H9 (cell line): ENCODE measurements at regions not wholly inside any gene's neighbourhood (a gene's known extent, or its start where the extent isn't known, plus 50 kb on each side); places are given as distances from the start of the nearest gene placed in this dataset.

Experiments used
- DNase-seq: peaks from one replicate; pipeline ENCODE4 v3.0.0-alpha.2; 2017
- H2AFZ ChIP-seq: one replicate; pipeline ENCODE4 v1.6.1; 2013; ENCODE audit warnings: mild to moderate bottlenecking, low read length, control low read depth, moderate library complexity
- H2AK5ac ChIP-seq: 2 replicates; pipeline ENCODE4 v1.6.1; 2013; ENCODE audit warnings: low read length, control low read depth, mixed read lengths; ENCODE audit not compliant: insufficient read length
- H2BK120ac ChIP-seq: one replicate; pipeline ENCODE4 v1.6.1; 2013; ENCODE audit warnings: low read depth, mild to moderate bottlenecking, low read length, control low read depth, inconsistent platforms; ENCODE audit not compliant: poor library complexity, severe bottlenecking
- H2BK12ac ChIP-seq: 2 replicates; pipeline ENCODE4 v1.6.1; 2013; ENCODE audit warnings: low read length, control low read depth, mixed read lengths, low read depth; ENCODE audit not compliant: insufficient read length
- H2BK15ac ChIP-seq: 2 replicates; pipeline ENCODE4 v1.6.1; 2013; ENCODE audit warnings: low read depth, low read length, control low read depth
- H2BK20ac ChIP-seq: one replicate; pipeline ENCODE4 v1.6.1; 2013; ENCODE audit warnings: low read depth, mild to moderate bottlenecking, low read length, control low read depth, inconsistent platforms; ENCODE audit not compliant: poor library complexity, severe bottlenecking
- H2BK5ac ChIP-seq: 2 replicates; pipeline ENCODE4 v1.6.1; 2013; ENCODE audit warnings: low read length, control low read depth, mixed read lengths; ENCODE audit not compliant: insufficient read length
- H3K14ac ChIP-seq: 2 replicates; pipeline ENCODE4 v1.6.1; 2013; ENCODE audit warnings: low read length, control low read depth; ENCODE audit not compliant: insufficient read depth
- H3K18ac ChIP-seq: 2 replicates; pipeline ENCODE4 v1.6.1; 2013; ENCODE audit warnings: low read depth, mild to moderate bottlenecking, mixed read lengths, low read length, control low read depth; ENCODE audit not compliant: insufficient read length
- H3K23ac ChIP-seq: 2 replicates; pipeline ENCODE4 v1.6.1; 2013; ENCODE audit warnings: low read length, control low read depth, mixed read lengths, low read depth; ENCODE audit not compliant: insufficient read length
- H3K23me2 ChIP-seq: 2 replicates; pipeline ENCODE4 v1.6.1; 2013; ENCODE audit warnings: low read depth, mild to moderate bottlenecking, mixed read lengths, low read length, control low read depth; ENCODE audit not compliant: insufficient read length, poor library complexity, severe bottlenecking
- H3K27ac ChIP-seq: 2 replicates; pipeline ENCODE4 v1.5.1; 2013; ENCODE audit warnings: low read length, control low read depth, mixed read lengths, low read depth; ENCODE audit not compliant: insufficient read length
- H3K27me3 ChIP-seq: 2 replicates; pipeline ENCODE4 v1.6.1; 2013; ENCODE audit warnings: low read length, control low read depth, inconsistent platforms; ENCODE audit not compliant: insufficient read depth
- H3K4ac ChIP-seq: 2 replicates; pipeline ENCODE4 v1.6.1; 2013; ENCODE audit warnings: low read depth, mild to moderate bottlenecking, control low read depth, inconsistent platforms, low read length, moderate library complexity
- H3K4me1 ChIP-seq: 2 replicates; pipeline ENCODE4 v1.6.1; 2013; ENCODE audit warnings: low read length, control low read depth, inconsistent platforms; ENCODE audit not compliant: insufficient read depth
- H3K4me2 ChIP-seq: 2 replicates; pipeline ENCODE4 v1.6.1; 2013; ENCODE audit warnings: low read length, control low read depth, mixed read lengths; ENCODE audit not compliant: insufficient read length, insufficient read depth
- H3K56ac ChIP-seq: 2 replicates; pipeline ENCODE4 v1.6.1; 2013; ENCODE audit warnings: low read depth, mild to moderate bottlenecking, mixed read lengths, low read length, control low read depth; ENCODE audit not compliant: insufficient read length
- H3K79me1 ChIP-seq: 2 replicates; pipeline ENCODE4 v1.6.1; 2013; ENCODE audit warnings: low read depth, mild to moderate bottlenecking, moderate library complexity, low read length, control low read depth, inconsistent platforms; ENCODE audit not compliant: insufficient read depth, poor library complexity, severe bottlenecking
- H3K79me2 ChIP-seq: 2 replicates; pipeline ENCODE4 v1.6.1; 2013; ENCODE audit warnings: low read length, control low read depth, inconsistent platforms; ENCODE audit not compliant: insufficient read depth
- H3K9ac ChIP-seq: 2 replicates; pipeline ENCODE4 v1.6.1; 2013; ENCODE audit warnings: low read length, control low read depth, mixed read lengths; ENCODE audit not compliant: insufficient read length; ENCODE audit errors: extremely low read depth
- H3K9me3 ChIP-seq: one replicate; pipeline ENCODE4 v1.6.1; 2013; ENCODE audit warnings: low read depth, low read length, inconsistent platforms; ENCODE audit not compliant: control insufficient read depth
- H3T11ph ChIP-seq: one replicate; pipeline ENCODE4 v1.6.1; 2013; ENCODE audit warnings: mild to moderate bottlenecking, low read length, control low read depth, inconsistent platforms
- H4K20me1 ChIP-seq: one replicate; pipeline ENCODE4 v1.6.1; 2013; ENCODE audit not compliant: control insufficient read depth, insufficient read length, insufficient read depth
- H4K5ac ChIP-seq: 2 replicates; pipeline ENCODE4 v1.6.1; 2013; ENCODE audit warnings: low read depth, mild to moderate bottlenecking, mixed read lengths, low read length, control low read depth; ENCODE audit not compliant: insufficient read length
- H4K8ac ChIP-seq: replicated peaks from 2 replicates; pipeline ENCODE4 v1.6.1; 2013; ENCODE audit warnings: low read length, control low read depth, mixed read lengths, low read depth; ENCODE audit not compliant: insufficient read length
- H4K91ac ChIP-seq: 2 replicates; pipeline ENCODE4 v1.6.1; 2013; ENCODE audit warnings: low read depth, mild to moderate bottlenecking, moderate library complexity, mixed read lengths, low read length, control low read depth; ENCODE audit not compliant: insufficient read length
- H3K27ac Mint-ChIP-seq, 3 experiments: 2 replicates in 2 of 3; 3 replicates in 1 of 3; pipeline ENCODE4 v1.8.0; 2020 to 2021; ENCODE audit warnings: mixed read lengths in 3 of 3, mild to moderate bottlenecking in 1 of 3, moderate library complexity in 1 of 3
- H3K27me3 Mint-ChIP-seq: 2 replicates; pipeline ENCODE4 v1.8.0; 2021; ENCODE audit warnings: low read depth, mild to moderate bottlenecking, moderate library complexity, mixed read lengths
- H3K36me3 Mint-ChIP-seq, 3 experiments: 2 replicates in 2 of 3; 3 replicates in 1 of 3; pipeline ENCODE4 v1.8.0; 2020 to 2021; ENCODE audit warnings: low read depth in 3 of 3, mixed read lengths in 3 of 3; ENCODE audit not compliant: insufficient read depth in 1 of 3
- H3K4me1 Mint-ChIP-seq, 2 experiments: 2 replicates each; pipeline ENCODE4 v1.8.0; 2020; ENCODE audit warnings: mixed read lengths in 2 of 2
- H3K4me3 Mint-ChIP-seq, 2 experiments: 2 replicates in 1 of 2; 3 replicates in 1 of 2; pipeline ENCODE4 v1.8.0; 2020 to 2021; ENCODE audit warnings: mild to moderate bottlenecking in 2 of 2, mixed read lengths in 2 of 2, moderate library complexity in 1 of 2
- H3K9me3 Mint-ChIP-seq, 2 experiments: 2 replicates in 1 of 2; 3 replicates in 1 of 2; pipeline ENCODE4 v1.8.0; 2020; ENCODE audit warnings: mild to moderate bottlenecking in 2 of 2, mixed read lengths in 2 of 2, moderate library complexity in 1 of 2
- WGBS: extraction: QIAGEN DNeasy Blood & Tissue Kit; methylation state at CpG from one replicate; pipeline ENCODE4 v1.1.7; 2013; ENCODE audit warnings: missing lambda C conversion rate, low lambda C conversion rate, mixed read lengths; ENCODE audit not compliant: insufficient read length; ENCODE audit errors: extremely low coverage; 5-methylcytosine and 5-hydroxymethylcytosine counted together
- TF ChIP-seq, protein P1 (sequence below): fragments of 200-600 bp; sonication (generic); conservative IDR thresholded peaks from 3 replicates; pipeline ENCODE4 v1.8.0; 2021; ENCODE audit warnings: antibody characterized with exemption, mild to moderate bottlenecking

DNA sequence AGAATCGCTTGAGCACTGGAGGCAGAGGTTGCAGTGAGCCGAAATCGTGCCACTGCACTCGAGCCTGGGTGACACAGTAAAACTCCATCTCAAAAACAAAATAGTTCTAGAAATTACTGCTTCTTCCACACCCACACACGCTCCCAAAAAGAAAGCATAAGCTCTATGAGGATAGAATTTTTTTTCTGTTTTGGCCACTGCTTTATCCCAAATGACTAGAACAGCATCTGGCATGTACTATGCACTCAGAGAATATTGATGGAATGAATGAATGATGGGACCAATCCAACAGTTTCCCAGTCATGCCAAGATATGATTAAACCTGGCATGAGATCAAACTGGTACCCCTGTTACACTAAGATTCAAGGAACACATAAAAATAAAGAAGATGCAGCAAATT lies 455.4 kb upstream of the CHAC2 start:
- H3K4me3 Mint-ChIP-seq, result no peak overlapping the region
- no CpG with 5 or more reads among the region's 5 CpGs for WGBS
- no peak overlapping the region for H3K4ac ChIP-seq
- no peaks in the 10 kb centered on the region for H3K27me3 ChIP-seq
- H2AFZ ChIP-seq, result no peak overlapping the region
- no peaks in the 10 kb centered on the region for H3K36me3 Mint-ChIP-seq
- H3K14ac ChIP-seq, result no peak overlapping the region
- TF ChIP-seq, protein P1, sequence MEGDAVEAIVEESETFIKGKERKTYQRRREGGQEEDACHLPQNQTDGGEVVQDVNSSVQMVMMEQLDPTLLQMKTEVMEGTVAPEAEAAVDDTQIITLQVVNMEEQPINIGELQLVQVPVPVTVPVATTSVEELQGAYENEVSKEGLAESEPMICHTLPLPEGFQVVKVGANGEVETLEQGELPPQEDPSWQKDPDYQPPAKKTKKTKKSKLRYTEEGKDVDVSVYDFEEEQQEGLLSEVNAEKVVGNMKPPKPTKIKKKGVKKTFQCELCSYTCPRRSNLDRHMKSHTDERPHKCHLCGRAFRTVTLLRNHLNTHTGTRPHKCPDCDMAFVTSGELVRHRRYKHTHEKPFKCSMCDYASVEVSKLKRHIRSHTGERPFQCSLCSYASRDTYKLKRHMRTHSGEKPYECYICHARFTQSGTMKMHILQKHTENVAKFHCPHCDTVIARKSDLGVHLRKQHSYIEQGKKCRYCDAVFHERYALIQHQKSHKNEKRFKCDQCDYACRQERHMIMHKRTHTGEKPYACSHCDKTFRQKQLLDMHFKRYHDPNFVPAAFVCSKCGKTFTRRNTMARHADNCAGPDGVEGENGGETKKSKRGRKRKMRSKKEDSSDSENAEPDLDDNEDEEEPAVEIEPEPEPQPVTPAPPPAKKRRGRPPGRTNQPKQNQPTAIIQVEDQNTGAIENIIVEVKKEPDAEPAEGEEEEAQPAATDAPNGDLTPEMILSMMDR, result no peak
- H4K8ac ChIP-seq, result no peak overlapping the region
- peaks cover 15 to 20% of the 10 kb centered on the region in 2 experiments for H3K4me1 Mint-ChIP-seq
- H2BK5ac ChIP-seq, result no peak overlapping the region
- H2BK120ac ChIP-seq, result no peak overlapping the region
- H3K27ac Mint-ChIP-seq, result no peak overlapping the region
- H3K23me2 ChIP-seq, result no peaks in the 10 kb centered on the region
- H4K5ac ChIP-seq, result no peak overlapping the region
- H3K18ac ChIP-seq, result no peak overlapping the region
- no peak overlapping the region for H2BK12ac ChIP-seq
- H3K23ac ChIP-seq, result no peak overlapping the region
- no peak overlapping the region for H3T11ph ChIP-seq
- H4K20me1 ChIP-seq, result no peaks in the 10 kb centered on the region
- no peaks in the 10 kb centered on the region; the same call in 1 of the 2 replicates for H3K27me3 Mint-ChIP-seq
- H2AK5ac ChIP-seq, result no peak overlapping the region
- no peak overlapping the region for H2BK20ac ChIP-seq
- H3K56ac ChIP-seq, result no peak overlapping the region
- H3K27ac ChIP-seq, result no peak overlapping the region
- no peaks in the 10 kb centered on the region; the same call in 1 of the 2 replicates for H3K4me1 ChIP-seq
- H3K79me1 ChIP-seq, result no peaks in the 10 kb centered on the region
- H3K9ac ChIP-seq, result no peak overlapping the region
- H3K4me2 ChIP-seq, result no peak overlapping the region
- H3K79me2 ChIP-seq, result no peaks in the 10 kb centered on the region
- H2BK15ac ChIP-seq, result no peak overlapping the region
- no peaks in the 10 kb centered on the region for H3K9me3 Mint-ChIP-seq
- DNase-seq, result no peak
- no peaks in the 10 kb centered on the region for H3K9me3 ChIP-seq
- no peak overlapping the region for H4K91ac ChIP-seq
